ENCODE measurements at regions not wholly inside any gene's neighbourhood (a gene's known extent, or its start where the extent isn't known, plus 50 kb on each side); places are given as distances from the start of the nearest gene placed in this dataset.

DNA sequence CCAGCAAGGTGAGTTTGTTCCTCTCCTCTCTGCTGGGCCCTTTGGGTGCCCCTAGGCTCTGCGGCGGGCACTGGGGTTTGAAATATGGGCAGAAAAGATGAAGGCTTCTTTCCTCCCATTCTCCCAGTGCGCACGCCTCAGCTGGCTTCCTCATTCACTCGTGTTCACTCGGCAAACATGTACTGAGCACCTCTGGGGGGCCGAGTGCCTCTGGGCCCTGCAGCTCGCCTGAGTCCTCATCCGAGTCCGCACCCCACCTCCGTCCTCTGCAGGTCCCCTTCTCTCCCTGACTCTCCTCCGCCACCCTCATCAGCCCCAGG lies 98.5 kb upstream of the RUNX3 start:
- TF ChIP-seq, protein P1, sequence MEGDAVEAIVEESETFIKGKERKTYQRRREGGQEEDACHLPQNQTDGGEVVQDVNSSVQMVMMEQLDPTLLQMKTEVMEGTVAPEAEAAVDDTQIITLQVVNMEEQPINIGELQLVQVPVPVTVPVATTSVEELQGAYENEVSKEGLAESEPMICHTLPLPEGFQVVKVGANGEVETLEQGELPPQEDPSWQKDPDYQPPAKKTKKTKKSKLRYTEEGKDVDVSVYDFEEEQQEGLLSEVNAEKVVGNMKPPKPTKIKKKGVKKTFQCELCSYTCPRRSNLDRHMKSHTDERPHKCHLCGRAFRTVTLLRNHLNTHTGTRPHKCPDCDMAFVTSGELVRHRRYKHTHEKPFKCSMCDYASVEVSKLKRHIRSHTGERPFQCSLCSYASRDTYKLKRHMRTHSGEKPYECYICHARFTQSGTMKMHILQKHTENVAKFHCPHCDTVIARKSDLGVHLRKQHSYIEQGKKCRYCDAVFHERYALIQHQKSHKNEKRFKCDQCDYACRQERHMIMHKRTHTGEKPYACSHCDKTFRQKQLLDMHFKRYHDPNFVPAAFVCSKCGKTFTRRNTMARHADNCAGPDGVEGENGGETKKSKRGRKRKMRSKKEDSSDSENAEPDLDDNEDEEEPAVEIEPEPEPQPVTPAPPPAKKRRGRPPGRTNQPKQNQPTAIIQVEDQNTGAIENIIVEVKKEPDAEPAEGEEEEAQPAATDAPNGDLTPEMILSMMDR (IDR thresholded peaks at IDR 0.05), result no peak
- TF ChIP-seq EZH2 (IDR thresholded peaks at IDR 0.05; ENCODE audit: borderline replicate concordance, insufficient read depth, low read depth, low read length, poor library complexity, severe bottlenecking), result no peak
